Iris pigment epithelial cell (primary cell): ENCODE measurements at regions not wholly inside any gene's neighbourhood (a gene's known extent, or its start where the extent isn't known, plus 50 kb on each side); places are given as distances from the start of the nearest gene placed in this dataset.

ENCODE experiments used
- DNase-seq: peaks from one replicate; pipeline ENCODE4 v3.0.0-alpha.2; 2011; ENCODE audit warnings: low read depth

GRCh38 chrX:96311366-96311765 is 373.3 kb upstream of the DIAPH2 start:
- DNase-seq, result no peak

GRCh38 chrX:96314985-96315384 is 369.7 kb upstream of the DIAPH2 start:
- DNase-seq, result peak; percentile 16

- DNase-seq, result no peak
Measured at GRCh38 chrX:96361844-96362243, 322.8 kb upstream of the DIAPH2 start.

- peak; percentile 63 for DNase-seq
Measured at GRCh38 chrX:96372313-96373046, 312.2 kb upstream of the DIAPH2 start.

- DNase-seq, result no peak
Measured at GRCh38 chrX:96373047-96373355, 311.6 kb upstream of the DIAPH2 start.

- no peak for DNase-seq
Measured at GRCh38 chrX:96376266-96376665, 308.4 kb upstream of the DIAPH2 start.

- no peak for DNase-seq
Measured at GRCh38 chrX:96379951-96380350, 304.7 kb upstream of the DIAPH2 start.

GRCh38 chrX:96382018-96382417 is 302.6 kb upstream of the DIAPH2 start:
- DNase-seq, result no peak

GRCh38 chrX:96383428-96383827 is 301.2 kb upstream of the DIAPH2 start:
- no peak for DNase-seq

- no peak for DNase-seq
Measured at GRCh38 chrX:96386325-96386724, 298.3 kb upstream of the DIAPH2 start.

- DNase-seq, result no peak
Measured at GRCh38 chrX:96386981-96387380, 297.7 kb upstream of the DIAPH2 start.

GRCh38 chrX:96387801-96388200 is 296.8 kb upstream of the DIAPH2 start:
- no peak for DNase-seq

- peak; percentile 19 for DNase-seq
Measured at GRCh38 chrX:96389281-96390047, 295.2 kb upstream of the DIAPH2 start.

GRCh38 chrX:96394598-96394997 is 290.0 kb upstream of the DIAPH2 start:
- peak; percentile 32 for DNase-seq

GRCh38 chrX:96403446-96403845 is 281.2 kb upstream of the DIAPH2 start:
- DNase-seq, result no peak

- DNase-seq, result no peak
Measured at GRCh38 chrX:96405842-96406241, 278.8 kb upstream of the DIAPH2 start.

GRCh38 chrX:96407072-96407471 is 277.6 kb upstream of the DIAPH2 start:
- peak; percentile 62 for DNase-seq

GRCh38 chrX:96407501-96407900 is 277.1 kb upstream of the DIAPH2 start:
- peak; percentile 72 for DNase-seq

- DNase-seq, result no peak
Measured at GRCh38 chrX:96407981-96408380, 276.7 kb upstream of the DIAPH2 start.

GRCh38 chrX:96410927-96411326 is 273.7 kb upstream of the DIAPH2 start:
- DNase-seq, result no peak

GRCh38 chrX:96417695-96418094 is 266.9 kb upstream of the DIAPH2 start:
- DNase-seq, result no peak

- DNase-seq, result peak; percentile 55
Measured at GRCh38 chrX:96424007-96424406, 260.6 kb upstream of the DIAPH2 start.

- DNase-seq, result no peak
Measured at GRCh38 chrX:96425200-96425599, 259.4 kb upstream of the DIAPH2 start.
